IMR-90 (cell line): ENCODE measurements at regions not wholly inside any gene's neighbourhood (a gene's known extent, or its start where the extent isn't known, plus 50 kb on each side); places are given as distances from the start of the nearest gene placed in this dataset.

Source experiments
- ATAC-seq: fragments of 200-7000 bp; cut with Tn5 transposase; 2 replicates; pipeline ENCODE4 v1.9.1; 2020; ENCODE audit warnings: low read depth, mild to moderate bottlenecking, moderate library complexity
- BruUV-seq: library from RNA; stranded (reverse); fragments of 400-500 nt; replicated peaks from 2 replicates; lab custom pipeline; 2021; lab: Mats Ljungman, UMichigan
- CTCF ChIA-PET: fragments of 300-600 bp; formaldehyde crosslinking; extraction: SDS; loops from one replicate; lab custom pipeline; 2021; ENCODE audit warnings: antibody characterized with exemption; lab: Yijun Ruan, JAX
- POLR2A ChIA-PET: fragments of 300-600 bp; sonication (Branson Sonifier 250); formaldehyde crosslinking; loops from one replicate; lab custom pipeline; 2022; ENCODE audit warnings: antibody characterized with exemption; ENCODE audit not compliant: unreplicated experiment; lab: Charles Lee
- DNase-seq: peaks from one replicate; pipeline ENCODE4 v3.0.0; 2013
- H2AFZ ChIP-seq: replicated peaks from 2 replicates; pipeline ENCODE3; 2013; ENCODE audit warnings: low read length, mild to moderate bottlenecking; ENCODE audit not compliant: poor library complexity
- H2AK5ac ChIP-seq: 2 replicates; pipeline ENCODE4 v1.6.1; 2013; ENCODE audit warnings: low read depth, low read length, inconsistent platforms
- H2AK9ac ChIP-seq: replicated peaks from 2 replicates; pipeline ENCODE3; 2013; ENCODE audit warnings: mild to moderate bottlenecking, low read depth, low read length, moderate library complexity; ENCODE audit not compliant: poor library complexity
- H2BK120ac ChIP-seq: 2 replicates; pipeline ENCODE4 v1.6.1; 2013; ENCODE audit warnings: low read depth, low read length, inconsistent platforms
- H2BK15ac ChIP-seq: 3 replicates; pipeline ENCODE4 v1.6.1; 2013; ENCODE audit warnings: low read depth, low read length, inconsistent platforms
- H2BK20ac ChIP-seq: 2 replicates; pipeline ENCODE4 v1.6.1; 2013; ENCODE audit warnings: low read depth, mild to moderate bottlenecking, inconsistent platforms, low read length, moderate library complexity
- H2BK5ac ChIP-seq: 2 replicates; pipeline ENCODE4 v1.6.1; 2013; ENCODE audit warnings: mild to moderate bottlenecking, low read depth, low read length, inconsistent platforms; ENCODE audit not compliant: poor library complexity, severe bottlenecking
- H3K14ac ChIP-seq: replicated peaks from 2 replicates; pipeline ENCODE4 v1.6.1; 2013; ENCODE audit warnings: low read depth, low read length, inconsistent platforms
- H3K18ac ChIP-seq: 2 replicates; pipeline ENCODE4 v1.6.1; 2013; ENCODE audit warnings: low read depth, low read length, control low read depth
- H3K23ac ChIP-seq: 2 replicates; pipeline ENCODE4 v1.6.1; 2013; ENCODE audit warnings: low read depth, low read length, inconsistent platforms
- H3K27ac ChIP-seq: 2 replicates; pipeline ENCODE4 v1.5.1; 2013; ENCODE audit warnings: mild to moderate bottlenecking, control low read depth, low read length; ENCODE audit not compliant: insufficient read depth
- H3K27me3 ChIP-seq: 2 replicates; pipeline ENCODE4 v1.6.1; 2013; ENCODE audit warnings: low read length; ENCODE audit not compliant: control insufficient read depth, insufficient read depth
- H3K36me3 ChIP-seq: 2 replicates; pipeline ENCODE4 v1.6.1; 2013; ENCODE audit warnings: low read length, mixed read lengths; ENCODE audit not compliant: control insufficient read depth, insufficient read depth
- H3K4ac ChIP-seq: 2 replicates; pipeline ENCODE4 v1.6.1; 2013; ENCODE audit warnings: low read depth, low read length, inconsistent platforms
- H3K4me1 ChIP-seq: 2 replicates; pipeline ENCODE4 v1.6.1; 2013; ENCODE audit warnings: low read length, mixed read lengths; ENCODE audit not compliant: control insufficient read depth, insufficient read depth
- H3K4me2 ChIP-seq: 2 replicates; pipeline ENCODE4 v1.6.1; 2013; ENCODE audit warnings: low read depth, mild to moderate bottlenecking, control low read depth, low read length, moderate library complexity
- H3K4me3 ChIP-seq: 2 replicates; pipeline ENCODE4 v1.5.1; 2013; ENCODE audit warnings: low read depth, mild to moderate bottlenecking, control low read depth, low read length, moderate library complexity; ENCODE audit not compliant: insufficient read depth
- H3K56ac ChIP-seq: 2 replicates; pipeline ENCODE4 v1.6.1; 2013; ENCODE audit warnings: low read length, inconsistent platforms; ENCODE audit not compliant: insufficient read depth; ENCODE audit errors: extremely low read depth
- H3K79me1 ChIP-seq, 2 experiments: 2 replicates each; pipeline ENCODE4 v1.6.1; 2013; ENCODE audit warnings: low read length in 2 of 2, inconsistent platforms in 1 of 2, low read depth in 1 of 2
- H3K9ac ChIP-seq: 2 replicates; pipeline ENCODE4 v1.6.1; 2013; ENCODE audit warnings: low read depth, low read length, control low read depth
- H3K9me1 ChIP-seq: 2 replicates; pipeline ENCODE4 v1.6.1; 2013; ENCODE audit warnings: low read length, inconsistent platforms; ENCODE audit not compliant: insufficient read depth
- H3K9me3 ChIP-seq: 2 replicates; pipeline ENCODE4 v1.6.1; 2013; ENCODE audit warnings: low read length; ENCODE audit not compliant: control insufficient read depth, insufficient read depth
- H4K20me1 ChIP-seq: 2 replicates; pipeline ENCODE4 v1.6.1; 2013; ENCODE audit warnings: low read length, inconsistent platforms; ENCODE audit not compliant: insufficient read depth
- H4K5ac ChIP-seq: 2 replicates; pipeline ENCODE4 v1.6.1; 2013; ENCODE audit warnings: mild to moderate bottlenecking, low read depth, low read length, control low read depth
- H4K8ac ChIP-seq, 2 experiments: 2 replicates each; pipeline ENCODE4 v1.6.1; 2013; ENCODE audit warnings: low read depth in 2 of 2, low read length in 2 of 2, control low read depth in 1 of 2, inconsistent platforms in 1 of 2
- H4K91ac ChIP-seq: 2 replicates; pipeline ENCODE4 v1.6.1; 2013; ENCODE audit warnings: low read depth, low read length, inconsistent platforms; ENCODE audit not compliant: insufficient read depth
- CEBPB ChIP-seq: IDR thresholded peaks from 2 replicates; pipeline ENCODE4 v1.6.1; 2012; ENCODE audit warnings: low read depth, low read length, improper control_type of control experiment
- CHD1 ChIP-seq: IDR thresholded peaks from 2 replicates; pipeline ENCODE4 v1.6.1; 2012; ENCODE audit warnings: low read depth, low read length, improper control_type of control experiment
- FOS ChIP-seq: fragments of 150-350 bp; IDR thresholded peaks from 2 replicates; pipeline ENCODE4 v1.6.1; 2016; ENCODE audit warnings: low read depth, low read length
- MAZ ChIP-seq: IDR thresholded peaks from 2 replicates; pipeline ENCODE4 v1.6.1; 2012; ENCODE audit warnings: low read depth, mild to moderate bottlenecking, low read length, improper control_type of control experiment, moderate library complexity, borderline replicate concordance
- MXI1 ChIP-seq: IDR thresholded peaks from 2 replicates; pipeline ENCODE4 v1.6.1; 2012; ENCODE audit warnings: low read depth, mild to moderate bottlenecking, low read length, moderate library complexity, borderline replicate concordance
- POLR2A ChIP-seq: IDR thresholded peaks from 2 replicates; pipeline ENCODE4 v1.6.1; 2012; ENCODE audit warnings: mild to moderate bottlenecking, low read depth, low read length
- RAD21 ChIP-seq: IDR thresholded peaks from 2 replicates; pipeline ENCODE4 v1.6.1; 2012; ENCODE audit warnings: low read length, improper control_type of control experiment
- RFX5 ChIP-seq: IDR thresholded peaks from 2 replicates; pipeline ENCODE4 v1.8.0; 2012; ENCODE audit warnings: low read depth, mild to moderate bottlenecking, low read length, moderate library complexity
- WGBS, 2 experiments: methylation state at CpG; one replicate each; pipeline versions ENCODE4 v1.1.5 to v1.1.7; 2013; ENCODE audit warnings: missing lambda C conversion rate in 2 of 2; ENCODE audit not compliant: insufficient read length in 1 of 2; ENCODE audit errors: extremely low coverage in 2 of 2; 5-methylcytosine and 5-hydroxymethylcytosine counted together
- dilution Hi-C: fragments of 300-500 bp; cut with HindIII; formaldehyde crosslinking; loops from one replicate; pipeline ENCODE4 v1.14.3; 2018; ENCODE audit warnings: low sequenced_read_pairs; ENCODE audit not compliant: unreplicated experiment
- in situ Hi-C: fragments of 300-500 bp; cut with MboI; formaldehyde crosslinking; loops from 3 replicates; pipeline ENCODE4 v1.14.3; 2019; ENCODE audit warnings: low sequenced_read_pairs, inconsistent platforms, mixed read lengths
- intact Hi-C: fragments of 100-400 bp; cut with micrococcal nuclease; formaldehyde crosslinking; loops from 2 replicates; pipeline ENCODE4 v1.10.0; 2022
- TF ChIP-seq, protein P1 (sequence below): fragments of 150-350 bp; IDR thresholded peaks from 2 replicates; pipeline ENCODE4 v1.6.1; 2016; ENCODE audit warnings: low read depth, mild to moderate bottlenecking, low read length, moderate library complexity, borderline replicate concordance

DNA sequence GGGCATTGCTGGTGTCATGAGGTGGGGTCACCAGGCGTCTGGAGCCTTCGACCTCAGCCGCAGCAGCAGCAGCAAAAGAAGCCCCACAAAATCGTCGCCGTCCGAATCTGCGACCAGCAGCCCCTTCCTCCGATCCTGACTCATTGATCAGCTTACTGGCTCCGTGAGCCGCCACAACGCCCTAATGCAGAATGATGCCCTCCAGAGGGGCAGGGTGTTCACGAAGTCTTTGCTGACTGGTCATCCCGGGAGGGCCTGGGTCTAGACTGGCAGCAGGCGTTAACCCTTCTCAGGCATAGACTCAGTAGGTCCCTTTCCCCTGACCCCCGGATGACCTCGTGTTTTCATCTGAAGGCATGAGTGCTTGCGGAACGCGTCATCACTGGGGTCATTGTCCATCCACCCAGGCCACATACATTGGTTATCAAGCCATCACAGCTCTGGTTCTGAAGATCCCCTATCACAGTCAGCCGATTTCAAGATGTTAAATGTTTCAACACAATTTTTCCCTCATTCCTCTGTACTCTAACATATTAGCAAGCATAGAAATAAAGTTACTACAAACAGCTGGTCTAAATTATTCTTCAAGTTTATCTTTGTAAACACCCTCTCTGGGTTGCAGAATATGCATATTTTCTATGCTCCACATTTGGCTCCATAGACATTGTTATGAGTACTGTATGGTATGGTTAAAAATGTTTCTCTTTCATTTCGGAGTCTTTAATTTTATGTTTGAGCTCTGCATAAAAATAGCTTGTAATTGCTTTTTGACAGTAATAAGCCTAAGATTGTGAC, 83.3 kb upstream of the SALL3 start:
- Histone ChIP-seq H4K5ac (no peak overlapping the region), H2BK20ac (no peak overlapping the region), H3K27ac (no peak overlapping the region), H3K23ac (no peak overlapping the region), H4K20me1 (no peaks in the 10 kb centered on the region), H3K9me1 (no peaks in the 10 kb centered on the region), H3K4me1 (no peaks in the 10 kb centered on the region), H4K91ac (no peak overlapping the region), H2BK120ac (no peak overlapping the region), H3K4me3 (no peak overlapping the region), H3K9ac (no peak overlapping the region), H3K9me3 (peaks cover 63% of the 10 kb centered on the region), H3K36me3 (no peaks in the 10 kb centered on the region), H3K27me3 (no peaks in the 10 kb centered on the region), H3K14ac (no peak overlapping the region), H2BK5ac (no peak overlapping the region), H3K4me2 (no peak overlapping the region), H3K56ac (no peak overlapping the region), H4K8ac (no peak overlapping the region), H2AFZ (no peak overlapping the region), H2BK15ac (no peak overlapping the region), H2AK5ac (no peak overlapping the region), H2AK9ac (no peak overlapping the region), H3K79me1 (no peaks in the 10 kb centered on the region), H3K4ac (no peak overlapping the region), H3K18ac (no peak overlapping the region)
- BruUV-seq: no TSS peak
- dilution Hi-C loops: no loop called here
- DNase-seq (no peak), ATAC-seq (no peak)
- ChIA-PET POLR2A (no interaction called here), CTCF (no interaction called here)
- intact Hi-C loops: no loop called here
- WGBS, 2 experiments: 72% methylated on average over 17 of the region's 22 CpGs; no CpG with 5 or more reads in 1 of the 2 experiments
- TF ChIP-seq MXI1: no peak
- TF ChIP-seq RFX5: no peak
- TF ChIP-seq RAD21: no peak
- no peak for TF ChIP-seq POLR2A
- TF ChIP-seq CEBPB: no peak
- no peak for TF ChIP-seq MAZ
- TF ChIP-seq FOS: no peak
- TF ChIP-seq CHD1: no peak
- TF ChIP-seq, protein P1, sequence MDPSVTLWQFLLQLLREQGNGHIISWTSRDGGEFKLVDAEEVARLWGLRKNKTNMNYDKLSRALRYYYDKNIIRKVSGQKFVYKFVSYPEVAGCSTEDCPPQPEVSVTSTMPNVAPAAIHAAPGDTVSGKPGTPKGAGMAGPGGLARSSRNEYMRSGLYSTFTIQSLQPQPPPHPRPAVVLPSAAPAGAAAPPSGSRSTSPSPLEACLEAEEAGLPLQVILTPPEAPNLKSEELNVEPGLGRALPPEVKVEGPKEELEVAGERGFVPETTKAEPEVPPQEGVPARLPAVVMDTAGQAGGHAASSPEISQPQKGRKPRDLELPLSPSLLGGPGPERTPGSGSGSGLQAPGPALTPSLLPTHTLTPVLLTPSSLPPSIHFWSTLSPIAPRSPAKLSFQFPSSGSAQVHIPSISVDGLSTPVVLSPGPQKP: no peak
- in situ Hi-C loops: no loop called here
